Kidney capillary endothelial cell (primary cell): ENCODE measurements at regions not wholly inside any gene's neighbourhood (a gene's known extent, or its start where the extent isn't known, plus 50 kb on each side); places are given as distances from the start of the nearest gene placed in this dataset.
A peak's percentile ranks its signal among the peaks of the same experiment; 100 is the strongest.

Experiments used
- DNase-seq: peaks from one replicate; pipeline ENCODE4 v3.0.0-alpha.2; 2018; ENCODE audit warnings: low spot score

- no peak for DNase-seq
These were observed 51.0 kb upstream of the SPINK5 start for GRCh38 chr5:148012801-148013200.

- peak; percentile 66 for DNase-seq
These were observed 52.2 kb upstream of the SPINK5 start for GRCh38 chr5:148011398-148012137.

GRCh38 chr5:148005788-148006520 is 57.8 kb upstream of the SPINK5 start:
- DNase-seq, result no peak

- DNase-seq, result no peak
These were observed 60.6 kb upstream of the SPINK5 start for GRCh38 chr5:148003226-148003625.

GRCh38 chr5:148002451-148002850 is 61.3 kb upstream of the SPINK5 start:
- no peak for DNase-seq

- DNase-seq, result no peak
These were observed 63.7 kb upstream of the SPINK5 start for GRCh38 chr5:148000036-148000435.

GRCh38 chr5:147998704-147999103 is 65.1 kb upstream of the SPINK5 start:
- no peak for DNase-seq

- no peak for DNase-seq
These were observed 66.3 kb upstream of the SPINK5 start for GRCh38 chr5:147997486-147997885.

GRCh38 chr5:147996379-147996778 is 67.4 kb upstream of the SPINK5 start:
- DNase-seq, result no peak

- DNase-seq, result no peak
These were observed 67.9 kb upstream of the SPINK5 start for GRCh38 chr5:147995846-147996245.

GRCh38 chr5:147989994-147990393 is 73.8 kb upstream of the SPINK5 start:
- DNase-seq, result no peak

GRCh38 chr5:147989239-147989638 is 74.5 kb upstream of the SPINK5 start:
- DNase-seq, result peak; percentile 28

GRCh38 chr5:147986134-147986757 is 77.5 kb upstream of the SPINK5 start:
- no peak for DNase-seq

GRCh38 chr5:147985608-147986007 is 78.2 kb upstream of the SPINK5 start:
- DNase-seq, result no peak

- no peak for DNase-seq
These were observed 77.4 kb upstream of the C5orf46 start for GRCh38 chr5:147983742-147984141.

- no peak for DNase-seq
These were observed 74.7 kb upstream of the C5orf46 start for GRCh38 chr5:147981074-147981473.

- no peak for DNase-seq
These were observed 73.4 kb upstream of the C5orf46 start for GRCh38 chr5:147979761-147980160.

GRCh38 chr5:147972076-147972840 is 65.9 kb upstream of the C5orf46 start:
- no peak for DNase-seq

GRCh38 chr5:147971472-147971871 is 65.1 kb upstream of the C5orf46 start:
- no peak for DNase-seq

GRCh38 chr5:147968855-147969254 is 62.5 kb upstream of the C5orf46 start:
- no peak for DNase-seq

- DNase-seq, result no peak
These were observed 60.5 kb upstream of the C5orf46 start for GRCh38 chr5:147966829-147967228.

GRCh38 chr5:147966326-147966725 is 60.0 kb upstream of the C5orf46 start:
- DNase-seq, result no peak
